SU-DHL-6 (cell line): ENCODE measurements at regions not wholly inside any gene's neighbourhood (a gene's known extent, or its start where the extent isn't known, plus 50 kb on each side); places are given as distances from the start of the nearest gene placed in this dataset.

ENCODE experiments used
- EZH2phosphoT487 ChIP-seq: fragments of 200-600 bp; sonication (generic), shearing (Covaris generic); conservative IDR thresholded peaks from 2 replicates; pipeline ENCODE4 v1.6.1; 2018; ENCODE audit warnings: mild to moderate bottlenecking, antibody characterized with exemption, low read length, moderate library complexity, mixed read lengths
- TF ChIP-seq, protein P1 (sequence below): fragments of 200-600 bp; sonication (generic); IDR thresholded peaks from one replicate; pipeline ENCODE4 v1.5.1; 2017; ENCODE audit warnings: antibody characterized with exemption, mild to moderate bottlenecking, low read length, moderate library complexity; ENCODE audit not compliant: insufficient read depth, poor library complexity, severe bottlenecking

DNA sequence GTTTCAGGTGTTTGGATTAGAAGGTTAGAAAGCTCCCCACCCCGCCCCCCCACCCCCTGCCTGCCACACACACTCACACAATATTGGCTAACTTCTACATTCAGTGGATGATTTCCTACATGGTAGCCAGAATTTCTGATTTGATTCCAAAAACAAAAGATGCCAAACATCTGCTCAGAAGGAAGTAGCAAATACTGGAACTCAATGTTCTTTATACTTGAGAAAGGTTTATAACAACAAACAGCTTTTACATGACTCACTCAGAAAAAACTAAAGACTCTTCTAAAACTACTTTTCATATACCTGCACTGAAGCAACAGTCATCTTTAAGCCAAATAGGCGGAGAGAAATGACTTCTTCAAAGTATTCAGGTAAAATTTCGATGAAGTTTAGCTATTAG is 750.5 kb upstream of the POU3F4 start:
- TF ChIP-seq, protein P1, sequence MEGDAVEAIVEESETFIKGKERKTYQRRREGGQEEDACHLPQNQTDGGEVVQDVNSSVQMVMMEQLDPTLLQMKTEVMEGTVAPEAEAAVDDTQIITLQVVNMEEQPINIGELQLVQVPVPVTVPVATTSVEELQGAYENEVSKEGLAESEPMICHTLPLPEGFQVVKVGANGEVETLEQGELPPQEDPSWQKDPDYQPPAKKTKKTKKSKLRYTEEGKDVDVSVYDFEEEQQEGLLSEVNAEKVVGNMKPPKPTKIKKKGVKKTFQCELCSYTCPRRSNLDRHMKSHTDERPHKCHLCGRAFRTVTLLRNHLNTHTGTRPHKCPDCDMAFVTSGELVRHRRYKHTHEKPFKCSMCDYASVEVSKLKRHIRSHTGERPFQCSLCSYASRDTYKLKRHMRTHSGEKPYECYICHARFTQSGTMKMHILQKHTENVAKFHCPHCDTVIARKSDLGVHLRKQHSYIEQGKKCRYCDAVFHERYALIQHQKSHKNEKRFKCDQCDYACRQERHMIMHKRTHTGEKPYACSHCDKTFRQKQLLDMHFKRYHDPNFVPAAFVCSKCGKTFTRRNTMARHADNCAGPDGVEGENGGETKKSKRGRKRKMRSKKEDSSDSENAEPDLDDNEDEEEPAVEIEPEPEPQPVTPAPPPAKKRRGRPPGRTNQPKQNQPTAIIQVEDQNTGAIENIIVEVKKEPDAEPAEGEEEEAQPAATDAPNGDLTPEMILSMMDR: no peak
- TF ChIP-seq EZH2phosphoT487: no peak
